ENCODE measurements at regions not wholly inside any gene's neighbourhood (a gene's known extent, or its start where the extent isn't known, plus 50 kb on each side); places are given as distances from the start of the nearest gene placed in this dataset.
"Not testable (repeated sequence)": the region's sequence is repeated elsewhere in the genome, so short reads cannot be mapped to it uniquely, and the experiment has no call there.

GRCh38 chr6:58117162-58117561 lies 799.7 kb downstream of the PRIM2 start:
- DNase-seq: not testable (repeated sequence)

DNA sequence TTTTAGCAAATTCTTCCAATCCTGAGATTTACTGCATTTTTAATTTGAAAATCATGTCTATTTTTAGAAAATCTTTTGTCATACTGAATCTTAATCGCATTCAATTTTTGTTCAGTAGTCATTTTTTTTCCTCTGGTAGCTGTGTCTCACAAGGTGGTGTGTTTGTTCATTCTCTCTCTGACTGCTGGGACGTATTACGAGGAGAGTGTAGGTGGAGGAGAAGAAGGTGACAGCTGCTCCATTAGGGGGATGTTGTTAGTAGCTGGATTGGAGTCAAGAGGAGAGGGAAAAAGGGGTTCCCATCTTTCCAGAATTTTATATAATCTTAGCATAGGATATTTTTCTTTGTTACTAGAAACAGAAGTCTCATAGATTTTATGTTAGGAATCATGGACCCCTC lies 804.2 kb downstream of the PRIM2 start:
- not testable (repeated sequence) for DNase-seq

DNA sequence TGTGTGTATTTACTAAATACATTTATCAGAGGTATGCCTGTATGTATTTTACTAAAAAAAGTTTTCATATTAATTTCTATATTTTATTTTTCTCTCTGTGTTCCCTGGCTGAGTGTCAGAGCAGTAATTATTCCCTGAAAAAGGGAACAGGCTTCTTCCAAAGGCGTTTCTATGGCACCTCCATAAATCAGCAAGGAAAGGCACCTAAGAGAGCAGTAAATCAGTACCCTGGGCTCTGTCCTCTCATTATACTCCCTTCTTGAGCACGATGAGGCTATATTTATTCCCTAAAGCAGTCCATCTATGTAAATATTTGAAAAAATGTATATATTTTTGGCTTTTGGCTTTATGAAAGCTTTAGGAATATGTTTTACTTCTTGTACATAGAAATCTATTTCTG lies 806.3 kb downstream of the PRIM2 start:
- DNase-seq: not testable (repeated sequence)

GRCh38 chr6:58128549-58128948 lies 811.1 kb downstream of the PRIM2 start:
- not testable (repeated sequence) for DNase-seq

DNA sequence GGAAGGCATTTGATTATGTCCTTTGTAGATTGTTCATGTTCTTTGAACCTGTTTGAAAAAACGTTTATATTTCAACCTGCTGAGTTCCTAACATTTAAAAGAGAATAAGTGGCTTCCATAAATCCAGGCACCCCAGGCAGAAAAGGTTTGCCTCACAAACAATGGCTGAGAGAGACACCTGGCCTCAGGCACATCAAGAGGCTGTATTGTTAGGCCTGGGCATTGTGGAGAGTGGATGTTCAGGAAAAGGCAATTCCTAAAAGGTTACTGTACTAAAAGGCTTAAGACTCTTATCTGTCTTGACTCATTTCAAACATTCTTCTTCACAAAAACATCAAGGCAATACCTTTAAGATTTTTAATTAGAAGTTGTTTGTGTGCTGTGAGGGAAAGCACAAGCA lies 811.7 kb downstream of the PRIM2 start:
- not testable (repeated sequence) for DNase-seq

GRCh38 chr6:58139746-58140145 lies 822.3 kb downstream of the PRIM2 start:
- DNase-seq: not testable (repeated sequence)

DNA sequence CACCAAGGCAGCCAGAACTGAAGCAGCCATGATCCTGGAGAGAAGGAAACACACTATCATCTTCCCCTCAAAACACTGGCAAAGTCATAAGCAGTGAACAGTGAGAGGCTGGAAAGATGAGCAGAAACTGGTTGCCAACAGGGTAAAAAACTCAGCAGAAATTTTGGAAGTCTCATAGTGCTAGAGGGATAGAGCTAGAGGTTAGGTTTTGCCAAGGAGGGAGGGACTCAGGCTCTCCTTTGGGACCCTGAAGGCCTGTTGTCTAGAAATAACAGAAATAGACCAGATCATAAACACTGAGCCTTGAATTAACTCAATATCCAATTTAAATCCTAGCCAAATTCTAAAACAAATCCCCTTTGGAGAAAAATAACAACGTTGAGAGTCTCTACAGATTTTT lies 853.6 kb downstream of the PRIM2 start:
- not testable (repeated sequence) for DNase-seq

DNA sequence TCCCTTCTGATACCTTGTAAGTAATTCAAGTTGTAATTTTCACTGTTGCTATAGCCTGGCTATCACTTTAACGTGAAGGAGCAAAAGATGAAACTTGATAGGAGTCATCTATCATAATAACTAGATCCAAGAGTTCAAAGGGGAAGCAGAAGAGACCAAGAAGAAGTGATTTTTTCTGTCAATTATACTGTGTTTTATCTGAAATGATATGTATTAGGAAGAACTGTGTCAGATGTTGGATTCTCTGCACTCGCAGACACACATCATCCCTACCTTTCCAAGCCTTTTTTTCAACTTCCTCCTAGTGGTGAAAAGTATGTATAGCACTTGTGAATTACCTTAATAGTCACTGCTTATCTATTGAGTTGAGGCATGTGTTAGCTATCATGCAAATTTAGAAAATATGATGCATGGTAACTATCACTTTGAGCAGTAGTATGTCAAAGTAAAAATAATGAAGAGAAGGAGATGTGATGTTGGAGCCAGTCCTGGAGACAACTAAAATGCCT lies 864.2 kb downstream of the PRIM2 start:
- DNase-seq: not testable (repeated sequence)

DNA sequence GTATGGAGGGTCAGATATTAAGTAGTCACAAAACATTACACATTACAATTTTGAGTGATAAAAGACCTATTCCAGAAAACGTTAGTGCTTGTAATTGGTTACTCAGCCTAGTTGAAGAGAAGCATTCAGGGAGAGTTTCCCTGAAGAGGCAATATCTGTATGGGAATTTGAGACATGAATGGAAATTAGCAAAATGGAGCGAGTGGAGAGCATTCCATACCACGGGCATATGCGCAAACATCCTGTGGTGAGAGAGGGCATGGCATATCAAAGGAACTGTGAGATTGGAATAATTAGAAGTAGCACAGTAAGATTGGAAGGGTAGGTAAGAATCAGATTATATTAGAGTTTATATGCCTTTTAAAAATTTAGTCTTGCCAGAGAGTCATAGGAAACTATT lies 867.9 kb downstream of the PRIM2 start:
- not testable (repeated sequence) for DNase-seq

GRCh38 chr6:58193209-58193608 lies 875.8 kb downstream of the PRIM2 start:
- DNase-seq: not testable (repeated sequence)

DNA sequence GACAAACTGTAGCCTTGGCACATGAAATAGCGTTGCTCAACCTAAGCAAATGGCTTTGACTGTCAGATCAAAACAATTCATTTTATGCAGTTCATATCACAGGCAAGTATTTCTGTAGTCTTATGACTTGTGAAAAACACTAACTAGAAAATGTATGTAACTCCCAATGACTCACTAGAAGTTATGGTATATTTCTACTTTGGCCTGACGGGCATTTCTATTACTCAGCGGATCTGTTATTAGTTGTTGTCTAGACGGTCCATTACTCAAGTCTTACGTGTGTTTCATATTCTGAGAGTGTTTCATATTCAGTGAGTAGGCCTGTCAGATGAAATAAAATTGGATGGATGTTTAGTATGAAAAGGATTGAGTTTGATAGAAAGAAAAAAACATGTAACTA lies 880.9 kb downstream of the PRIM2 start:
- no peak for DNase-seq

DNA sequence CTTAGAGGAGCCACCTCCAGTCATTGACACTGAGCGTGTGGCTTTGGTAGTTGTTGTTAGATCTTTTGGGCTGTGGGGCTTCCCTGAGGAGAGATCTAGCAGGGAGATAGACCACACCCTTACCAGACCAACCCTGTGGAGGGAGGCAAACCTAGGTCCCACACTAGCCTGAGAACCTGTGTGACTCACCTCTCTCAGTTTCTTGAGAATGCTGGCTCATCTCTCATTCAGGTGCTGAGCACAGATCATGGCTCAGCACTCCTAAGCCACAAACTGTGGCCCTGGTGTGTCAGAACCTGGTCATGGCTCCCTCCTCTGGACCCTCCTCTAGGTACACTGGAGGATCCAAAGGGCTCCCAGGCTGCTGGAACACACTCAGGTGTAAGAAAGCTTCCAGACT lies 919.7 kb downstream of the PRIM2 start:
- not testable (repeated sequence) for DNase-seq

DNA sequence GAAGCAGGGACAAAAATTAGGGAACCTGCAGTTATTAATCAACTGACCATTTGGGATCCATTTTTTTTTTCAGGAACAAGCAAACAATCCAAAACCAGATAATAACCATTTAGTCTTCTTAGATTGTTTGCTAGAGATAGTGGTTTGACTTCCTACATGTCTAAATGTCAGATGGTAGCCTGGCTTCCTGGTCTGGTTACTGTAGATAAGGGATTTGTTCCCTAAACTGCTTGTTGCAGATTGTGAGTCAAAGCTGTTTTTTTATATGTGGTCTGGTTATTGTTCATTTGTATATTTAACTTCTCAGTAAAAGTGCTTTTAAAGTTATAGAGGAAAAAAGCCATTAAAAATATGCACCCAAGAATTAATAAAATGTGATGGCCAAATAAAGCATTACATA lies 921.0 kb downstream of the PRIM2 start:
- not testable (repeated sequence) for DNase-seq

DNA sequence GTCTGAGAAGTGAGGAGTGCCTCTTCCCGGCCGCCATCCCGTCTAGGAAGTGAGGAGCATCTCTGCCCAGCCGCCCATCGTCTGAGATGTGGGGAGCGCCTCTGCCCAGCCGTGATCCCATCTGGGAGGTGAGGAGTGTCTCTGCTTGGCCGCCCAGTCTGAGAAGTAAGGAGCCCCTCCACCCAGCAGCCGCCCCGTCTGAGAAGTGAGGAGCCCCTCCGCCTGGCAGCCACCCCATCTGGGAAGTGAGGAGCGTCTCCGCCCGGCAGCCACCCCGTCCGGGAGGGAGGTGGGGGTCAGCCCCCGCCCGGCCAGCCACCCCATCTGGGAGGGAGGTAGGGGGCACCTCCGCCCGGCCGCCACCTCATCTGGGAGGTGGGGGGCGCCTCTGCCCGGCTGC lies 940.2 kb downstream of the PRIM2 start:
- DNase-seq: not testable (repeated sequence)

GRCh38 chr6:58290177-58290576 lies 972.7 kb downstream of the PRIM2 start:
- DNase-seq: no peak

DNA sequence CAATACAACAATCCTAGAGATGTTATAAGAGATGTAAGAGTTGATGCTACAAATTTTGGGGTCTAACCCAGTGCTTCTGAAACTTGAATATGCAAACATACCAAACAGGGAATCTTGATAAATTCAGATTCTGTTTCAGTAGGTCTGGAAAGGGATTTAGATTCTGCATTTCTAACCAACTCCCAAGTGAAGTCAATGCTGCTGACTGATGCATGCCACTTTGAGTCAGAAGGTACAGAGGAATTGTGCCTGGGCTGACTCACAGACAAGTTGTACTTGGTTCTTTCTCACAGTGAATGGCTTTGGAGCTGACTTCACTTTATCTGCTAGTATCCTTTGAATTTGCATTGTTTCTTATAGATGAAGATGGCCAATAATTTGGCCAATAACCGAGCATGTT lies 973.9 kb downstream of the PRIM2 start:
- DNase-seq: not testable (repeated sequence)

DNA sequence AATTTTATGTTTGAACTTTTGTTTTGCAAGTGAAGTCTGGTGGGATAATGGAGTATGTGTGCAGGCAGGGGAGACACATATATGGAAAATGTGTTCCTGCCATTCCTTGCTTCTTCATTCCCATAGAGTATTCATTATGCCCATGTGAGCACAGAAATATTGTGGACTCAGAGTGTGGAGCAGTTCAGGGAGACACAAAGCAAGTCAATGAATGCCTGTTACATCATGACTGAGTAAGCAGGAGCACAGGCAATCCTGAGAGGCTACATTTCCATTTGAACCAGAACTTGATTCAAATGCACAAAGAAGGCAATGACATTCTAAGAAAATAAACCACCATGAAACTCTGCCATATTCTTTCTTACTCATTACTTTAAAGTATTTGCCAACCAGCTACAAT lies 990.5 kb downstream of the PRIM2 start:
- DNase-seq: not testable (repeated sequence)

GRCh38 chr6:58332108-58332507 lies 1014.7 kb downstream of the PRIM2 start:
- DNase-seq: not testable (repeated sequence)

DNA sequence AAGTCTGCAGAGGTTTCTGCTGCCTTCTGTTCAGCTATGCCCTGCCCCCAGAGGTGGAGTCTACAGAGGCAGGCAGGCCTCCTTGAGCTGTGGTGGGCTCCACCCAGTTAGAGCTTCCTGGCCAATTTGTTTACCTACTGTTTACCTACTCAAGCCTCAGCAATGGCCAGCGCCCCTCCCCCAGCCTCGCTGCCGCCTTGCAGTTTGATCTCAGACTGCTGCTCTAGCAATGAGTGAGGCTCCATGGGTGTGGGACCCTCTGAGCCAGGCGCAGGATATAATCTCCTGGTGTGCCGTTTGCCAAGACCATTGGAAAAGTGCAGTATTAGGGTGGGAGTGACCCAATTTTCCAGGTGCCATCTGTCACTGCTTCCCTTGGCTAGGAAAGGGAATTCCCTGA lies 1024.9 kb downstream of the PRIM2 start:
- not testable (repeated sequence) for DNase-seq

GRCh38 chr6:58347534-58347933 lies 1030.1 kb downstream of the PRIM2 start:
- DNase-seq: not testable (repeated sequence)

DNA sequence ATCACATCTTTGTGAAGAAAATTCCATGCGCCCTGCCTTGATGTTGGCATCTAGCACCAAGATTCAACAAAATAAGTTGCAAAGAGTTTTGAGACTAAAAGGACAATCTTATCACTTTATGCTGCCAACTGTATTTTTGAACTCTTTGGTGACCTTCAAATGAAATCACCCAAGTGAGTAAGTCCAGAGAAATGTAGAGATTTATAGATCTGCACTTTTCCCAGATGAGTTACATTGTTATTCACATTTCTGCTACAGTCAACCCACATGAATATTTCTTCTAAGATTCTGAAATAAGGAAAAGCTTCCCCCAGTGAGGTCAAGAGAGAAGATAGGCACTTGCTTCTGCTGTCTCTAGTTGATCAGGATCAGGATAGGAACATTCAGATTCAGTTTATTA lies 1034.2 kb downstream of the PRIM2 start:
- not testable (repeated sequence) for DNase-seq

DNA sequence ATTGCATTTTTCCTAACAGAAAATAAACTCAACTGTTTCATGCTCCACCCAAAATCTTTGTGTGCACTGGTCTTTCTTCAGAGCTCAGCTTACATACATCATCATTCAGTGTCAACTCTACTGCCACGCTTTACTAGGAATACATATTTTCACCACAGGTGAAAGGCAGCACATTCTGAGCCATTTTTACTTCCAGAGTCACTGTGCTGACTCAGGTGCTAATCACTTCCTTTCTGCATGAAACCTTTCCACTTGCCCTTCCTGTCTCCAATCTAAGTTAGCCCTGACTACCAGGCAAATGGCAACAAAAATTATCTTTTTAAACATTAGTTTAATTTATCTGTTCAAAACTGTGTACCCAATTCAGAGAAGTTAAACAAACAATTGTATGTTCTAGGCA lies 1041.0 kb downstream of the PRIM2 start:
- DNase-seq: not testable (repeated sequence)

DNA sequence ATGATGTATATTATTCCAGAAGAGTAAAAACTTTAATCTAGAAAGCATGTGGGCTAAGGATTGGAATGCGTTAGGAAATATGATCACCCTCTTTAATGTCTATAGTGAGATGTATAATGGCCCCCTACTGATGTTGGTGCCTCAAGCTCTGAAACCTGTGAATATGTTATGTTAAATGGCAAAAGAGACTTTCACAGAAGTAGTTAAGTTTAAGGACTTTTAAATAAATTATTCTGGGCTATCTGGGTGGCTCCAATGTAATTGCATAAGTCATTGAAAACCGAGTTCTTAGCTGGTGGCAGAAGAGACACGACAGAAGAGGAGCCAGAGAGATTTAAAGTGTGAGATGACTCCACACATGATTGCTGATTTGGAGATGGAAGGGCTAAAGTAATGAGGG lies 1048.4 kb downstream of the PRIM2 start:
- not testable (repeated sequence) for DNase-seq

GRCh38 chr6:58406659-58407058 lies 1089.2 kb downstream of the PRIM2 start:
- DNase-seq: not testable (repeated sequence)

DNA sequence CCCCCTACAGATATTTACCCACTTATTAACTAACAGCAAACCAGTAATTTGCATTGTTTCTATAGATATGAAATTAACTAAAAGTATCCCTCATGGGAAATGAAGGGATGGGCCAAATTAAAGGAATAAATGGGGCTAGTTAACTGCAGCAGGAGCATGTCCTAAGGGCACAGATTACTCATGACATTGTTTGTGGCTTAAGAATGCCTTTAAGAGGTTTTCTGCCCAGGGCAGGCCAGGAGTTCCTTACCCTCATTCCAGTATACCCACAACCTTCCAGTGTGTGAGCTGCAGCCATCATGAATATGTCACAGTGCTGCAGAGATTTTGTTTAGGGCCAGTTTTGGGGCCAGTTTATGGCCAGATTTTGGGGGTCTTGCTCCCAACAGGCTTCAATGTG lies 1101.9 kb downstream of the PRIM2 start:
- no peak for DNase-seq

All from stimulated activated CD4-positive, alpha-beta T cell treated with anti-CD3 and anti-CD28 coated beads, Interleukin-1b, Interleukin-23, amount 100 ng/mL, for 48 hours (primary cell).